ENCODE measurements at regions not wholly inside any gene's neighbourhood (a gene's known extent, or its start where the extent isn't known, plus 50 kb on each side); places are given as distances from the start of the nearest gene placed in this dataset.

GRCh38 chr14:26947265-26947664 is 349.4 kb upstream of the NOVA1 start:
- TF ChIP-seq POLR2A (IDR thresholded peaks at IDR 0.05) (no peak), CTCF (IDR thresholded peaks at IDR 0.05) (no peak)

Data from thyroid gland (tissue), 4 donors.